HG02798 (cell line): ENCODE measurements at regions not wholly inside any gene's neighbourhood (a gene's known extent, or its start where the extent isn't known, plus 50 kb on each side); places are given as distances from the start of the nearest gene placed in this dataset.

Experiments
- ATAC-seq: cut with Tn5 transposase; IDR thresholded peaks from one replicate; pipeline ENCODE4 v1.9.1; 2021; ENCODE audit warnings: mild to moderate bottlenecking; ENCODE audit not compliant: unreplicated experiment, poor library complexity

DNA sequence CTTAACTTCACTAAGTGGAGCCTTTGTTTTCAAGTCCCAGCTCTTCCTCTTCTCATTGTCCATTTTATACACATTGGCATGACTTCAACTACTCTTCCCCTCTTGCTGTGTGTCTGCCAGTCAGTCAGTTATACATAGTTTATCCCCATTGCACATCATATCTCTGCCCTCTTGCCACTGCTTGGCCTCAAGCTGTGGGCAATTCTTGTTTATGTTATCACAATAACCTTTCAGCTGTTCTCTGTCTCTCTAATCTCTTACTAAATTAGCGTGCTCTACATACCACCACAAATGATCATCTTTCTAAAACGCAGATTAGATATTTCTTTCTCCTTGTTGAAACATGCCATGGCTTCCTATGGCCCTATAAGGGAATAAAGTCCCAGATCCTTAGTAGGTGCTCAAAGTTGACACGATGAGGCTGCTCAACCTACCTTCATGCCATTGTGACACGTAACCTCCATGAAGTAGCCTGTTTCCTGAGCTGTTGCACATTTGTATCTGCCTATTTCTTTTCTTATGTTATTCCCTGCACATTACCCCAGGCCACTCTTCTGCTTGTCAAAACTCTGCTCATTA is 239.3 kb downstream of the GAS1 start:
- ATAC-seq = no peak

DNA sequence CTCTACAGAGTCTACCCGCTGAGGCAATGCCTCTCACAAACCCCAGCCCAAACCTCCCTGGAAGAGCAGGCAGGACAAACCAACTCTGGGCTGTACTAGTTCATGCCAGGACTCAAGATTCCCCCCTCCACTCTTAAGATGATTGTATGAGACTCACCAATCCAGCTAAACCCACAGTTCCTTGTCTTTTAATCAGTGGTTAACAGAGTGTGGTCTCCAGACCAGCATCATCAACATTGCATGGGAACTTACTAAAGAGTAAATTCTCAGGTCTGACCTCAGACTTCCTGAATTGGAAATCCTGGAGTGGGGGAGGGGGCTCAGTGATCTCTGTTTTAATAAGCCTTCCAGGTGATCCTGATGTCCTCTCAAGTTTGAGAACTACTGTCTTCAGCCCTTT is 240.9 kb downstream of the GAS1 start:
- no peak for ATAC-seq

DNA sequence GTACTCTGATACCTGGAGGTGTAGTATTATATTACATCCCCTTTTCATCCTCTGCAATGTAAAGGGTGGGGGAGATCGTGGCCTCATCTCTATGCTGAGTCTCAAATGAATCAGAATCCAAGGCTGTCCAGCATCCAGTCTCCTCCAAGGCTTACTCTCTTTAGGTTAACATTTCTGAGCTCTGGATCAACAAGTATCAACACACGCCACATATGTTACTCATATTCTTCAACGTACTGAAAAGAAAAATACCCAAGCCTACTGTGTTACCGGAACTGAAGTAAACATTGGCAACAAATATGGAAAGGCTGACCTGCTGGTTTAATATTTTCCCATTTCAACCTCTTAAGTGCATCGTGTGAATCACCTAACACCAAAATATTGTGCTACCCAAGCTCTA is 241.8 kb downstream of the GAS1 start:
- ATAC-seq = no peak

GRCh38 chr9:86703346-86703745 is 244.0 kb downstream of the GAS1 start:
- ATAC-seq = no peak

- no peak for ATAC-seq
Measured at GRCh38 chr9:86700629-86701028, 246.7 kb downstream of the GAS1 start.

DNA sequence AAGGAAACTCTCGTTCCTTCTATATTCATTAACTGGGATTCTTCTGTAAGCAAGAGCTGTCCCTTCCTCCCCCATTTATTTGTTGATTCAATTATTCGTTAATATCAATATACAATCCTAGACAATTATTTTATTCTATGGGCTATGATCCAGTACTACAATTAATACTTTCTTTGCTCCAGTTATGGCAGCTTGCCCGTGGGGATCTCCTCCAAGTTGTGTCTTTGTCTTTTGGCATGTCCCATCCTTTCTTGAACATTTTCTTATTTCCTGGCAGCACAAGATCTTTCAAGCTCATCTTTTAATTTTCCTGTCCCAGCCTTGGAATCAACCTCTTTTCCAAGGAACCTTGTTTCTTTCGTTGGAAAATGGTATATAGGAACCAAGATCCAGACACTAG is 249.3 kb downstream of the GAS1 start:
- no peak for ATAC-seq

- no peak for ATAC-seq
Measured at GRCh38 chr9:86697213-86697612, 250.1 kb downstream of the GAS1 start.

- ATAC-seq = no peak
Measured at GRCh38 chr9:86695910-86696424, 251.3 kb downstream of the GAS1 start.

GRCh38 chr9:86690034-86690433 is 257.3 kb downstream of the GAS1 start:
- no peak for ATAC-seq

DNA sequence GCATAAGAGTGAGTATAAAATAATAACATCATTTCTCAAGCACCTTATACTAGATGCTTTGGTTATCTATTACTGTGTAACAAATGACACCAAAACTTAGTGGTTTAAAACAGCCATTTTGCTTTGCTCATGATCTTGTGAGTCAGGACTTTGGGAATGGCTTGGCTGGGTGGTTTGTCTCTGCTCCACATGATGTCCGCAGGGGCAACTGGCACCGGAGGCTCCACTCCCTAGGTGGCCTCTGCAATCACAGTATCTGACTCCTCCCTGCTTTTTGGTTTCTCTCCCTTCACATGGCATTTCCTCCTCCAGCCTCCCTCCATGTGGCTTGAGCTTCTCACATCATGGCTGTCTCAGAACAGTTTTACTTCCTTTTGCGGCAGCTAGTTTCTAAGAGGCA is 259.5 kb downstream of the GAS1 start:
- no peak for ATAC-seq

- no peak for ATAC-seq
Measured at GRCh38 chr9:86685556-86685955, 261.8 kb downstream of the GAS1 start.

GRCh38 chr9:86684148-86684547 is 263.2 kb downstream of the GAS1 start:
- ATAC-seq = no peak

- no peak for ATAC-seq
Measured at GRCh38 chr9:86682240-86682639, 265.1 kb downstream of the GAS1 start.

GRCh38 chr9:86679909-86680308 is 267.4 kb downstream of the GAS1 start:
- no peak for ATAC-seq

DNA sequence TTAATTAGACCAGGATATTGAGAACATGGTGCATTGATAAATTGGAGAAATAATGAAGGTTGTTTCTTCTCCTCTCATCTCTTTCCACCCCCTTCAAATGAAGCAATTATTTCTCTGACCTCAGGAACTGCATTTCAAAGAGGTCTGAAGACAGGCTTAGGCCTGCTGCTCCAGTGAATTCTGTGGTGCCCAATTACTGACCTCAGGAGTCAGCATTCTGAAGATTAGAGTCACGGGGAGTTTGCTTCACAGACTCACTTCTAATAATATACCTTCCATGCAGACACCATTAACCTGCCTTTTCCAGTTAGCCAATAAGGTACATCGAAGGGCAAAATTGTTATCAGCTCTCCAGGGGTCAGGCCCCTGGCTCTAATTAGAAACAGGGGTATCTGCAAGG is 270.9 kb downstream of the GAS1 start:
- no peak for ATAC-seq

GRCh38 chr9:86675805-86676204 is 271.5 kb downstream of the GAS1 start:
- no peak for ATAC-seq

GRCh38 chr9:86674487-86674886 is 272.8 kb downstream of the GAS1 start:
- ATAC-seq = no peak

GRCh38 chr9:86672966-86673365 is 274.3 kb downstream of the GAS1 start:
- ATAC-seq = no peak

DNA sequence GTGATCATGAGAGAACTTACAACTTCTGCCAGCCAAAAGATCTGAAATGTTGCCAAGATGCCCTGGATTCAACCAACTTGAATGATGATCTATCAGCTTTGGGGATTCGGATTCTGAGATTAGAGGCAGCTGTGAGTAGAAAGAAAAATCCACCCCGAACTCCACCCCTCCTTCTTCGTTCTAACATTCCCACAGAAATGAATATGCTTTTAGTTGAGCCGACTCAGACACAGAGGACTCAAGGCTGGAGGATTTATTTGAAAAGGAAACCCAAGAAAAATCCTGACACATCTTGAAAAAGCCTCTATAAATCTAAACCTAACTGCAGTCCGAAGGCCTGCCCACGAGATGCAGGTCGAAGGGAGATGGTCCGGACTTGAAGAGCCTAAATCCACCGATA is 275.0 kb downstream of the GAS1 start:
- no peak for ATAC-seq

DNA sequence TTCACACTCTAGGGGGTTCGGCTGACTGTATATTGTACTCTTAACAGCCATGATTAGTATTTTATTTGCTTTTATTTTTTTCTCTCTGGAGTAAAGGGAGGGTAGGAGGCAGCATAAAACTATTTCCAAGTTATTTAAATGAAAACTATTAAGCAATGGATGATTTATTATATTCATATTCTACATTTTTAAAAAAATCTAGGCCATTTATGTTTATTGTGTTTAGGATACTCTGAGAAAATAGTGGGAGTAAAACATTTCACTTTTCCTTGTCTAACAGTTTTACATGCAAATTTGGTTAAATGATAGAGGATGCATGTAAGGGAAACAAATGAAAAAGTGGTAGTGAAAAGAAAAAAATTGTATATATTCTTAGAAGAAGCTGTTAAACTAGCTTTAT is 276.3 kb downstream of the GAS1 start:
- ATAC-seq = no peak

- ATAC-seq = no peak
Measured at GRCh38 chr9:86670536-86670935, 276.8 kb downstream of the GAS1 start.

- no peak for ATAC-seq
Measured at GRCh38 chr9:86670076-86670475, 277.2 kb downstream of the GAS1 start.

- ATAC-seq = no peak
Measured at GRCh38 chr9:86669422-86669821, 277.9 kb downstream of the GAS1 start.
